Tongue (tissue), 1 donor: ENCODE measurements at regions not wholly inside any gene's neighbourhood (a gene's known extent, or its start where the extent isn't known, plus 50 kb on each side); places are given as distances from the start of the nearest gene placed in this dataset.
"Not testable (repeated sequence)": the region's sequence is repeated elsewhere in the genome, so short reads cannot be mapped to it uniquely, and the experiment has no call there.

Experiments used
- DNase-seq: peaks from one replicate; pipeline ENCODE4 v3.0.0-alpha.2; 2015

GRCh38 chr3:75840160-75840559 lies 54.8 kb upstream of the ZNF717 start:
- not testable (repeated sequence) for DNase-seq

DNA sequence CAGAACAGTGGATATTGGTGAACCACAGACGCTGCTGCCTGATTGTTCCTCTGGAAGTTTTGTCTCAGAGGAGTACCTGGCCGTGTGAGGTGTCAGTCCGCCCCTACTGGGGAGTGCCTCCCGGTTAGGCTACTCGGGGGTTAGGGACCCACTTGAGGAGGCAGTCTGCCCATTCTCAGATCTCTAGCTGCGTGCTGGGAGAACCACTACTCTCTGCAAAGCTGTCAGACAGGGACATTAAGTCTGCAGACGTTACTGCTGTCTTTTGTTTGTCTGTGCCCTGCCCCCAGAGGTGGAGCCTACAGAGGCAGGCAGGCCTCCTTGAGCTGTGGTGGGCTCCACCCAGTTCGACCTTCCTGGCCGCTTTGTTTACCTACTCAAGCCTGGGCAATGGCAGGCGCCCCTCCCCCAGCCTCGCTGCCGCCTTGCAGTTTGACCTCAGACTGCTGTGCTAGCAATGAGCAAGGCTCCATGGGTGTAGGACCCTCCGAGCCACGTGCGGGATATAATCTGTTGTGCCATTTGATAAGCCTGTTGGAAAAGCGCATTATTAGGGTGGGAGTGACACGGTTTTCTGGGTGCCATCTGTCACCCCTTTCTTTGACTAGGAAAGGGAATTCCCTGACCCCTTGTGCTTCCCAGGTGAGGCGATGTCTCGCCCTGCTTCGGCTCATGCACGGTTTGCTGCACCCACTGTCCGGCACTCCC lies 65.1 kb upstream of the ZNF717 start:
- not testable (repeated sequence) for DNase-seq

DNA sequence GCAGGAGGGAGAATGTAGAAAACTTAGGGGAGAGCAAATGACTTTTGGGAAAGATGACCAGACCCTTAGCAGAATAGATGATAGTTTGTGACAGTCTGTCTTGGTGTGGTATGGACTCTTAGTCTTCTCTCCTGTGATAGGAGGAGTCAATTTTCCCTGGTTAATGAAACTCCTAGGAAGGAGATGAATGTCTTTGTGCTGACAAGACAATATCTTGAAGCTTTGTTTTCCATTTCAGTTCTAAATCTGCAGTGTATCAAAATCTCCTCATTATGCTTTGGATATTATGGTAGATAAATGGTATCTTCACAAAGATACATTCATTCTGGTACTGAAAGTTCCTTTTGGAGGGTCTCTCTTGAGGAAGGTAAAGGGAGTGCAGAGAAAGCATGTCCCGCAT lies 77.8 kb upstream of the ZNF717 start:
- no peak for DNase-seq

DNA sequence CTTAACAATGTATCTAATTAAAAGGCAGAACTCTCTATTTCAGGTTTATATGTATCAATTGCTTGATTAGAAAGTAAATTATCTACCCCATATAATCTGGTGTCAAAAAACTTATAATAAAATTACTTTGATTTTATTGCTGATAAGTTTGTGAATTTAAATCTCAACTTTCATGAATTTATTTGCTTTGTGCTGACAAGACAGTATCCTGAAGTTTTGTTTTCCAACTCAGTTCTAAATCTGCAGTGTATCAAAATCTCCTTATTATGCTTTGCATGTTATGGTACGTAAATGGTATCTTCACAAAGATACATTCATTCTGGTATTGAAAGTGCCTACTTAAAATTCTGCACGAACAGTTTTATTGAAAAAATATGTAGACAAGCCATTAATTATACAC lies 78.5 kb upstream of the ZNF717 start:
- DNase-seq, result no peak

- DNase-seq, result not testable (repeated sequence)
These were observed 98.4 kb upstream of the ZNF717 start for GRCh38 chr3:75883719-75884118.

DNA sequence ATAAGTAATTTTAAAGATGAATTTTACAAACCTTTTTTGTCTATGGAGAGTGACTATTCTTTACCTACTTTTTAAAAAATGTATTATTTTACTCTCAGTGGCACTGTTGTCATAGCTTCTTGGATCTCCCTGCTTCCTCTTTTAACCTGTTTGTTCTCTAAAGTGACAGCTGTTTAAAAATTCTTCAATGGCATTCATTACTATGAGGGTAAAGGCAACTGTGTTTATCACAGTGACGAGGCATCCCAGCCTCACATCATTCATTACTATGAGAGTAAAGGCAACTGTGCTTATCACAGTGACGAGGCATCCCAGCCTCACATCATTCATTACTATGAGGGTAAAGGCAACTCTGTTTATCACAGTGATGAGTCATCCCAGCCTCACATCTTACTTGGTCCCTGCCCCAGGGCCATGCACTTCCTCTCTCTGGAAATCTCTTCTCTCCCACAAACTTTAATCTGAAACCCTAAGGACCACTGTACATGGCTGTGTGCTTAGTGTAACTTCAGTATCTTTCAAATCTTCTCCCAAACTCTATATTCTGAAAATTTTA lies 101.7 kb upstream of the ZNF717 start:
- DNase-seq, result no peak

GRCh38 chr3:75894234-75894633 lies 108.9 kb upstream of the ZNF717 start:
- no peak for DNase-seq

- DNase-seq, result no peak
These were observed 110.9 kb upstream of the ZNF717 start for GRCh38 chr3:75896265-75896664.

- DNase-seq, result not testable (repeated sequence)
These were observed 116.1 kb upstream of the ZNF717 start for GRCh38 chr3:75901446-75901845.

DNA sequence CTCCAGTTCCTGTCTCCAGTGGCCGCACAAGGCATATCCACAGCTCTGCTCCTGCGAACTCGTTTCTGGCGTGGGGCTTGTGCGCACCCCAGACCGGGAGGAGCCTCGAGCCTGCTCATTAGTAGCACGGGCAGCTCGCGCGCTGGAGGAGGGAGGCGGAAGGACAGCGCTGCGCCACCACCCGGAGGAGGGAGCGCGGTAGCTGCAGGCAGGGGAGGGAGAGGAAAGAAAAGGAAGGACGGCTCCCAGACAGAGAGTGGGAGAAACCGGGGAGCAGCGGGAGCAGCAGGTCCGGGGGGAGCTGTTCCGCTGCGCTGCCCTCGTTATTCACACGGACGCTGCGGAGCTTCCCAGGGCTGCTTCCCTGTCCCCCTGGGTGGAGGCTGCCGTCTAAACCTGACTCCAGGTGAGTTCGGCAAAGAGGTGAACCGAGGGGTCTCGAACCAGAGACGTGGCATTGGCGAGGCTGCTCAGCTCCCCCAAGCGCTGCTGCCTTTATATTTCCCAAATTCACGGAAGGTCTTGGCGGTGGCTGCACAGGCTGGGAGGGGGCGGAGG lies 121.3 kb upstream of the ZNF717 start:
- DNase-seq, result peak; percentile 69

GRCh38 chr3:75913800-75914350 lies 128.5 kb upstream of the ZNF717 start:
- no peak for DNase-seq

GRCh38 chr3:75914741-75915140 lies 129.4 kb upstream of the ZNF717 start:
- not testable (repeated sequence) for DNase-seq

DNA sequence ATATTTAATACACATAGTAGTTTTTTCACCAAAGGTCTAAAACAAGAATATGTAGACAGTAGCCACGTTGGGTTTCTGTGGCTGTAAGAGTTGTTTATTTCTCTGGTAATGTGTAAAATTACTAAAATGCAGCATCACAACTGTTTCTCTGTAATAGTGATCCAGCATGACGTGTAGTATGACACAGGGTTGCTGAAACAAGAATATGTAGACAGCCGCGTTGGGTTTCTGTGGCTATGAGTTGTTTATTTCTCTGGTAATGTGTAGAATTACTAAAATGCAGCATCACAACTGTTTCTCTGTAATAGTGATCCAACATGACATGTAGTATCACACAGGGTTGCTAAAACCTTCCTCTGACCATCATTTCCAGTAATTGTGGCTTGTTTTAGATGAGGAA lies 153.6 kb upstream of the ZNF717 start:
- DNase-seq, result no peak

GRCh38 chr3:75951941-75952340 lies 166.6 kb upstream of the ZNF717 start:
- no peak for DNase-seq

DNA sequence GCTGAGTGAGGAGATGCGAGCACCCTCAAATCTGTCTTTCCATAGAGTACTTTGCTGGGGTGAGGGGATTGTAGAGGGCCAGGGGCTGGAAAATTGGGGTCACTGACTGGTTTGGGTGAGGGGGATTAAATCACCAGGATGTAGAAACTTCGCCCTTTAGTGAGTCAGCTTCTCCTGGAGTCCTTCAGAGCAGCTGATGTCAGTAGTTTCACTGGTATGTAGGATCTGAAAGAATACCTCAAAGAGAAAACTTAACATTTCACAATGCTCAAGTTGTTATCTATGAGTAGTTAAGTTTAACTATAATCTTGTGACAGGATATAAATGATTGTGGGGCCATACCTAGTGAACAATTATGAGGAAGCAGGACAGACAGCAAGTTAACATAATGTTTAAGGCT lies 174.7 kb upstream of the ZNF717 start:
- DNase-seq, result not testable (repeated sequence)

DNA sequence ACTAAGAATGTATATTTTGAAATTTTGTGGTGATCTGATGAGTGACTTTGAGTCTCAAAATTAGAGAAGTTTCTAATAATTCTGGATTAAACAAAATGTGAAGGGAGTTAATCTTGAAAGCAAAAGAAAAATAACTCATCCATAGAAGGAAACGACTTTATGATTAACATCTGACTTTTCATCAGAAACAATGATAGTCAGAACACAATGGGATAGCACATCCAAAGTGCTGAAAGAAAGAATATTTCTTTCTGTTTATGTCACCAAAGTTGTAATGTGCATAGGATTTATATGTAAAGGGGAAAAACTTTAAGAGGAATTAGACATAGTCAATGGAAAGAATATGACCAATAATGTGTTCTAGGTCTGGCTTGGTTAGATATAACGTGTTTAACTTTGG lies 176.7 kb upstream of the ZNF717 start:
- not testable (repeated sequence) for DNase-seq

GRCh38 chr3:75967071-75967470 lies 181.7 kb upstream of the ZNF717 start:
- DNase-seq, result no peak

DNA sequence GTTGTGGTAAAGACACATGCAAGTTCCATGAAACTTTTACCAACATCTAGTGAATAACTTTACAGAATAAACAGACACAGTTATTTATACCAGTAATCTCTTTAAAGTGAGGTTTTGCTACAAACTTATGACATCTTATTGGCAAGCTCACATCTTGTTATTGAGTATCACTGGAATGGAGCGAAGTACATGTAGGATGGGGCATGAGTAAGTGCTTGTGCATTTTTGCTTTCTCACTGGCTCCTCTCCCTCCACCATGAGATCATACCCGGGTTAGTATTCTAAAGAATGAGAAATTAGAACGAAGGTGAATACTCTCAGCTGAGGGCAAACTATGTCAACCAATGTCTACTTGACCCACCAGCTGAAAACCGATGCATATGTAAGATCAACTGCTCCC lies 193.3 kb upstream of the ZNF717 start:
- no peak for DNase-seq

GRCh38 chr3:75981401-75981800 lies 196.1 kb upstream of the ZNF717 start:
- no peak for DNase-seq

- no peak for DNase-seq
These were observed 196.8 kb upstream of the ZNF717 start for GRCh38 chr3:75982151-75982550.

GRCh38 chr3:75983111-75983510 lies 197.8 kb upstream of the ZNF717 start:
- no peak for DNase-seq

- no peak for DNase-seq
These were observed 198.4 kb upstream of the ZNF717 start for GRCh38 chr3:75983609-75984290.

- DNase-seq, result no peak
These were observed 200.1 kb upstream of the ZNF717 start for GRCh38 chr3:75985432-75985831.
